Fibroblast of mammary gland (primary cell): ENCODE measurements at regions not wholly inside any gene's neighbourhood (a gene's known extent, or its start where the extent isn't known, plus 50 kb on each side); places are given as distances from the start of the nearest gene placed in this dataset.
"Not testable (repeated sequence)": the region's sequence is repeated elsewhere in the genome, so short reads cannot be mapped to it uniquely, and the experiment has no call there.

Experiments
- DNase-seq: peaks from one replicate; pipeline ENCODE4 v3.0.0-alpha.2; 2010; ENCODE audit warnings: low read depth
- H3K4me3 ChIP-seq: 2 replicates; pipeline ENCODE4 v1.5.1; 2011; ENCODE audit warnings: low read depth, mild to moderate bottlenecking, low read length, moderate library complexity; ENCODE audit not compliant: control insufficient read depth
- CTCF ChIP-seq: conservative IDR thresholded peaks from 2 replicates; pipeline ENCODE4 v1.5.1; 2011; ENCODE audit warnings: low read depth, low read length, inconsistent platforms; ENCODE audit not compliant: control insufficient read depth, insufficient read depth

GRCh38 chr9:15372455-15372854 is 50.2 kb upstream of the SNAPC3 start:
- TF ChIP-seq CTCF, result no peak
- no peak for DNase-seq

GRCh38 chr9:15371448-15371845 is 51.2 kb upstream of the SNAPC3 start:
- H3K4me3 ChIP-seq, result no peak overlapping the region
- no peak for TF ChIP-seq CTCF
- no peak for DNase-seq

More at GRCh38 chr9:15372455-15372854, 50.2 kb upstream of the SNAPC3 start:
- no peak overlapping the region for H3K4me3 ChIP-seq

GRCh38 chr9:15370466-15371447 is 51.9 kb upstream of the SNAPC3 start:
- no peak overlapping the region for H3K4me3 ChIP-seq
- peak; percentile 12 for DNase-seq
- TF ChIP-seq CTCF, result no peak

- no peak overlapping the region for H3K4me3 ChIP-seq
- no peak for TF ChIP-seq CTCF
- DNase-seq, result no peak
Observed at GRCh38 chr9:15369871-15370270, 52.8 kb upstream of the SNAPC3 start.

- DNase-seq, result no peak
- no peak overlapping the region for H3K4me3 ChIP-seq
- no peak for TF ChIP-seq CTCF
Observed at GRCh38 chr9:15369238-15369637, 53.4 kb upstream of the SNAPC3 start.

- DNase-seq, H3K4me3 ChIP-seq: not testable (repeated sequence)
Observed at GRCh38 chr9:15364975-15365553, 57.6 kb upstream of the SNAPC3 start.

- TF ChIP-seq CTCF, result no peak
- no peak overlapping the region for H3K4me3 ChIP-seq
Observed at GRCh38 chr9:15361737-15362136, 54.7 kb upstream of the TTC39B start.

More at GRCh38 chr9:15361737-15362136, 54.7 kb upstream of the TTC39B start:
- peak; percentile 4 for DNase-seq
